ENCODE measurements at regions not wholly inside any gene's neighbourhood (a gene's known extent, or its start where the extent isn't known, plus 50 kb on each side); places are given as distances from the start of the nearest gene placed in this dataset.

DNA sequence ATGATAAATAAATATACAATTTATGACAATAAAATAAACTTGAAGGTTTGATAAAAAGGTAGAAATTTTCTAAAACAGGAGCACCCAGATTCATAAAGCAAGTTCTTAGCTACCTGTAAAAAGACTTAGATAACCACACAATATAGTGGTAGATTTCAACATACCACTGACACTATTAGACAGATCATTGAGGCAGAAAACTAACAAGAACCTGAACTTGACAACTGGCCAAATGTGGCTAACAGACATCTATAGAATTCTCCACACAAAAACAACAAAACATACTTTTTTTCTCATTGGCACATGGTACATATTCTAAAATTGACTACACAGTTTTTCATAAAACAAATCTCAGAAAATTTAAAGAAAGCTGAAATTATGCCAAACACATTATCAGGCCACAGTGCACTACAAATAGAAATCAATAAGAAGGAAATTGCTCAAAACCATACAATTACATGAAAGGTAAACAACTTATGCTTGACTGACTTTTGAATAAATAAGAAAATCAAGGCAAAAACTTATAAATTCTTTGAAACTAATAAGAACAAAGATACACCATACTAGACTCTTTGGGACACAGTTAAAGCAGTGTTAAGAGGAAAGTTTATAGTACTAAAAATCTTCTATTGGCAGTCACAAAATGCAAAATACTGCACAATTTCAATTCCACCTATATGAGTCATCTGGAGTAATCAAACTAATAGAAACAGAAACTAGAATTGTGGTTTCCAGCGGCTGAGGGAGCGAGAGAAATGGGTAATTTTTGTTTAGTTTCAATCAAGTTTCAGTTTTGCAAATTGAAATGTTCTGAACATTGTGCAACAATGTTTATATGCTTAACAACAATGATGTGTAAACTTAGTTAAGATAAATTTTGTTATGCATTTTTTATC lies 925.6 kb downstream of the SH3BGRL start:
- no peak overlapping the region for H3K4me3 ChIP-seq (ENCODE audit: low read length)
- no peaks in the 10 kb centered on the region for H3K27me3 ChIP-seq (ENCODE audit: insufficient read depth, low read length)

DNA sequence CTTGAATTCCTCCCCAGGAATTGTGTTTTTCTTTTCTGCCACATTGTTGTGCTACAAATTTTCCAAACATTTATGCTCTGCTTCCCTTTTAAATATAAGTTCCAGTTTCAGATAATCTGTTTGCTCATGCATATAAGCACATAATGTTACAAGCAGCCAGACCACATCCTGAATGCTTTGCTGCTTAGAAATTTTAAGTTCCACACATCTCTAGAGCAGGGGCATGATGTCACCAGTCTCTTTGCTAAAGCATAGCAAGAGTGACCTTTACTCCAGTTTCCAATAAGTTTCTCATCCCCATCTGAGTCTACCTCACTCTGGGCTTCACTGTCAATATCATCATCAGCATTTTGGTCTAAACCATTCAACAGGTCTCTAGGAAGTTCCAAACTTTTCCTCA lies 932.5 kb downstream of the SH3BGRL start:
- H3K27me3 ChIP-seq (ENCODE audit: insufficient read depth, low read length) = no peaks in the 10 kb centered on the region
- H3K4me1 ChIP-seq (ENCODE audit: insufficient read depth, low read length) = no peaks in the 10 kb centered on the region
- H3K36me3 ChIP-seq (ENCODE audit: insufficient read depth, low read length) = no peaks in the 10 kb centered on the region

More for the DNA sequence above, 925.6 kb downstream of the SH3BGRL start:
- no peaks in the 10 kb centered on the region for H3K4me1 ChIP-seq (ENCODE audit: insufficient read depth, low read length)
- no peak overlapping the region for H2AFZ ChIP-seq (ENCODE audit: low read depth, low read length)
- no peaks in the 10 kb centered on the region for H3K36me3 ChIP-seq (ENCODE audit: insufficient read depth, low read length)
- H3K9me3 ChIP-seq (ENCODE audit: low read length) = no peaks in the 10 kb centered on the region

DNA sequence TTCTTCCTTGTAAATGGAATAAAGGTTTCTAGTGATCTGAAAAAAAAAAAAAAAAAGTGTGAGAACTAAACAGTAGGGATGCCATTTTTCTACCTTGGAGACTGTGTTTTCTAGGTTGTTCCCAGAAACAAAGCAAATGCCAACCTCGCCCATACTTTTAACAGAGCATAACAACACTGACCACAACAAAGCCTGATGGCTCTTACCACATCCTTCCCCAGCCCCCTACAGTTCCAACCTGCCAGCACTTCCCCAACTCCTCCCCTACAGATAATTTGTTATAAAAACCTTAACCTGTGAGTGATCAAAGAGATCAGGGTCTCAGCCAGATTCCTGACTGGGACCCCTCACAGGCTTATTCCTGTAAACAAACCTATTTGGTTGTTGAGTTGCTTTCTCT lies 940.0 kb downstream of the SH3BGRL start:
- Histone ChIP-seq H3K4me3 (ENCODE audit: low read length) (no peak overlapping the region), H2AFZ (ENCODE audit: low read depth, low read length) (no peak overlapping the region), H3K4me1 (ENCODE audit: insufficient read depth, low read length) (no peaks in the 10 kb centered on the region), H3K9me3 (ENCODE audit: low read length) (no peaks in the 10 kb centered on the region), H3K27me3 (ENCODE audit: insufficient read depth, low read length) (no peaks in the 10 kb centered on the region), H3K36me3 (ENCODE audit: insufficient read depth, low read length) (no peaks in the 10 kb centered on the region)

More for the DNA sequence above, 932.5 kb downstream of the SH3BGRL start:
- no peaks in the 10 kb centered on the region for H3K9me3 ChIP-seq (ENCODE audit: low read length)
- H3K4me3 ChIP-seq (ENCODE audit: low read length) = no peak overlapping the region
- no peak overlapping the region for H2AFZ ChIP-seq (ENCODE audit: low read depth, low read length)

DNA sequence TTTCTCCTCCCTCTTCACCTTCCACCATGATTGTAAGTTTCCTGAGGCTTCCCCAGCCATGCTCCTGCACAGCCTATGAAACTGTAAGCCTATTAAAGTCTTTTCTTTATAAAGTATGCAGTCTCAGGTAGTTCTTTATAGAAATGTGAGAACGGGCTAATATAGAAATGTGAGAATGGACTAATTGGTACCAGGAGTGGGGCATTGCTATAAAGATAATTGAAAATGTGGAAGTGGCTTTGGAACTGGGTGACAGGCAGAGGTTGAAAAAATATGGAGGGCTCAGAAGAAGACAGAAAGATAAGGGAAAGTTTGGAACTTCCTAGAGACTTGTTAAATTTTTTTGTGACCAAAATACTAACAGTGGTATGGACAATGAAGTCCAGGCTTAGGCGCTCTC lies 959.3 kb downstream of the SH3BGRL start:
- no peaks in the 10 kb centered on the region for H3K4me1 ChIP-seq (ENCODE audit: insufficient read depth, low read length)
- no peaks in the 10 kb centered on the region for H3K9me3 ChIP-seq (ENCODE audit: low read length)
- H3K4me3 ChIP-seq (ENCODE audit: low read length) = no peak overlapping the region
- no peaks in the 10 kb centered on the region for H3K27me3 ChIP-seq (ENCODE audit: insufficient read depth, low read length)
- no peaks in the 10 kb centered on the region for H3K36me3 ChIP-seq (ENCODE audit: insufficient read depth, low read length)
- no peak overlapping the region for H2AFZ ChIP-seq (ENCODE audit: low read depth, low read length)

DNA sequence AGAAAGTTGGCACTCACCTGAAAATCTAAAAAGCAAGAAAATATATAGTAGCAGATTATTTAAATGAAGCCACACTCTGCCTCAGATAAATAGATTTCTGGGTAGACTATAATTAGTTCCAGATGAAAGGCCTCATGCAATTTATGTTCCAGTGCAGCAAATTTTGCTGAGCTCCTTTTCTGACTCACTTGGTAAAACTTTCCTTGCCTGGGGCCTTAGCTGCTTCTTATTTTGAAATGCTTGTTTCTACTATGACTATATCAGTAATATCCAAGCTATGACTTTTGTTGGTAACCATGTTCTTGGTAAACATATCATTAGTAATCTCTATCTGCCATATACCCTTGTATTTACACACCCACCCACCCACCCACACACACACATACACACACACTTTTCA lies 961.8 kb downstream of the SH3BGRL start:
- H3K4me3 ChIP-seq (ENCODE audit: low read length) = no peak overlapping the region
- H3K4me1 ChIP-seq (ENCODE audit: insufficient read depth, low read length) = no peaks in the 10 kb centered on the region

DNA sequence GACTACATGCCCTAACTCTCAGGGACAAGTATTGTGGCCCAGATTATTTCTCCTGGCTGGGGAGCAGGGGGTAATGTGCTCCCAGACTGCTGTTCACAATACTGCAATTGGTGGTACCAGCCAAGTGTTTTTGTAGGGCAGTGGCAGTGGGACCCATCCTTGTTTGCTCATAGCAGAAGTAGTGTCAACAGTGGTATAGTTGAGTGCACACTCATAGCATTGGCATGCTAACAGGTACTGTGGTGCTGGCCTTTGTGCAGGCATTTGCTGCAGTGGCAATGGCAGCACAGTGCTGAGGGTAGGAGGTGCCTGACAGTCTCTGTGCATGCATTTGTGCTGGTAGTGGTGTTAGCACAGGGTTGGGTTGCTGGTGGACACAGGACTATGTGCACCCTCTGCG lies 995.0 kb downstream of the SH3BGRL start:
- no peak overlapping the region for H2AFZ ChIP-seq (ENCODE audit: low read depth, low read length)
- no peaks in the 10 kb centered on the region for H3K36me3 ChIP-seq (ENCODE audit: insufficient read depth, low read length)
- no peaks in the 10 kb centered on the region for H3K27me3 ChIP-seq (ENCODE audit: insufficient read depth, low read length)
- H3K4me1 ChIP-seq (ENCODE audit: insufficient read depth, low read length) = no peaks in the 10 kb centered on the region
- H3K4me3 ChIP-seq (ENCODE audit: low read length) = no peak overlapping the region
- no peaks in the 10 kb centered on the region for H3K9me3 ChIP-seq (ENCODE audit: low read length)

More for the DNA sequence above, 961.8 kb downstream of the SH3BGRL start:
- no peak overlapping the region for H2AFZ ChIP-seq (ENCODE audit: low read depth, low read length)
- H3K27me3 ChIP-seq (ENCODE audit: insufficient read depth, low read length) = no peaks in the 10 kb centered on the region
- H3K36me3 ChIP-seq (ENCODE audit: insufficient read depth, low read length) = no peaks in the 10 kb centered on the region
- H3K9me3 ChIP-seq (ENCODE audit: low read length) = no peaks in the 10 kb centered on the region

DNA sequence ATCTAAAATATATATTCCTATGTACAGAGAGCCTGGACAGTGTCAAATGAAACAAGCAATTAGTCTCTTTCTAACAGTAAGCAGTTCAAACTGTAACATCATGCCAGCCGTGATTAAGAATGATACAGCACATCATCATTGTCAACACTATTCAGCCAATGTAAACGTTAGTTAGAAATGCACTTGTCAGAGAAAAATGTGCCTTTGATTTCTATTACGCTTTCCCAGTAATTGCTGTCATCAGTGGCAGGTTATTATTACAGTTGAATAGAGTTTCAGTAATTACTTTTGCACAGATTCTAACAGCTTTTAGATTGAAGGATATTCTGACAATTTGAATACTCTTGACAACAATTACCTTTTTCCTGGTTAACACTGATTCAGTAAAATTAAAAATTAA lies 1007.1 kb downstream of the SH3BGRL start:
- Histone ChIP-seq H2AFZ (ENCODE audit: low read depth, low read length) (no peak overlapping the region), H3K4me3 (ENCODE audit: low read length) (no peak overlapping the region), H3K4me1 (ENCODE audit: insufficient read depth, low read length) (no peaks in the 10 kb centered on the region), H3K27me3 (ENCODE audit: insufficient read depth, low read length) (no peaks in the 10 kb centered on the region), H3K9me3 (ENCODE audit: low read length) (no peaks in the 10 kb centered on the region), H3K36me3 (ENCODE audit: insufficient read depth, low read length) (no peaks in the 10 kb centered on the region)

DNA sequence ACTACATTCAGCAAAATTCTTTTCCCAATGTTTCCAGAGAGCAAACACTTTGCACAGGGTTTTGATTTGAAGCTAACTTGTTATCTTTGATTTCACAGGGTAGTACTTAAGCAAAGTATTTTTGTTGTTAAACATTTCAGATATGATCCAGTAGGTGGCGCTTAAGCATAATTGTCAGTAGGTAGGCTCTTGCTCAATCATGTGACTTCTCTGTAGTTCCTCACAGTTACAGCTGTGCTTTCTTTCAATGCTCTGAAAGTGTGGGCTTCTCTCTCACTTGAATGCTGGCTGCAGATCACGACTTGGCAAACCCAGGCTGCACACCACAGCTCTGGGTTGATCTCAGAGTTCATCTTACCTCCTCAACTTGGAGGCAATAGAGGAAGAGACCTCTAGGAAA lies 1016.5 kb downstream of the SH3BGRL start:
- peak overlapping the region; percentile 66 for H2AFZ ChIP-seq (ENCODE audit: low read depth, low read length)
- no peaks in the 10 kb centered on the region for H3K27me3 ChIP-seq (ENCODE audit: insufficient read depth, low read length)
- no peaks in the 10 kb centered on the region for H3K9me3 ChIP-seq (ENCODE audit: low read length)
- H3K4me3 ChIP-seq (ENCODE audit: low read length) = no peak overlapping the region
- no peaks in the 10 kb centered on the region for H3K36me3 ChIP-seq (ENCODE audit: insufficient read depth, low read length)
- H3K4me1 ChIP-seq (ENCODE audit: insufficient read depth, low read length) = no peaks in the 10 kb centered on the region

DNA sequence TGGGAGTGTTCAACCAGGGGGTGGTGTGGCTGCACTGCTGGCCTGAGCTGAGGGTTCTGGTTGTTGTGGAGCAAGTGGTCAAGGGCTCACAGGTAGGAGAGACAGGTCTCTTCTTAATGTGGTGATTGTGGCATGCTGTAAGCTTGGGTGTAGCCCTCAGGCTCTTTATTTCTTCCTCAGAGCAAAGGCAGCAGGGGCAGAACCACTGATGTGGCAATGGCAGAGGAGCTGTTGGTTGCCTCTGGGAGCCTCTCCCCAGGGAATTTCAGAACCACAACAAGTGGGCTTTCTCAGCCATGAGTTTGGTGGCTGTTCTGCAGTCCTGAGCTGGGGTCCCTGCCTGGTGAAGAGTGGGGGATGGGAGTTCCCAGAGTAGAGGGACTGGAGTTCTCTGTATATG lies 1017.2 kb downstream of the SH3BGRL start:
- Histone ChIP-seq H2AFZ (ENCODE audit: low read depth, low read length) (no peak overlapping the region), H3K4me1 (ENCODE audit: insufficient read depth, low read length) (no peaks in the 10 kb centered on the region), H3K9me3 (ENCODE audit: low read length) (no peaks in the 10 kb centered on the region), H3K4me3 (ENCODE audit: low read length) (no peak overlapping the region), H3K36me3 (ENCODE audit: insufficient read depth, low read length) (no peaks in the 10 kb centered on the region), H3K27me3 (ENCODE audit: insufficient read depth, low read length) (no peaks in the 10 kb centered on the region)

DNA sequence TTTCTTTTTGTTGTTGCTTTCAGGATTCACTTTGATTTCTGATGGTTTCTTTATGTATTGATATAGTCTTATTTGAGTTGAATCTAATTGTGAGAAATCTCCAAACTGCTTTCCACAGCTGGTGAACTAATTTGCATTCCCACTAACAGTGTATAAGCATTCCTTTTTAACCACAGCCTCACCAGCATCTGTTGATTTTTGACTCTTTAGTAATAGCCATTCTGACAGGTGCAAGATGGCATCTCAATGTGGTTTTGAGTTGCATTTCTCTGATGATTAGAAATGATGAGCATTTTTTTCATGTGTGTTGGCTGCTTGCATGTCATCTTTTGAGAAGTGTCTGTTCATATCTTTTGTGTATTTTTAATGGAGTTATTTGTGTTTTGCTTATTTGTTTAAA lies 1023.1 kb downstream of the SH3BGRL start:
- no peaks in the 10 kb centered on the region for H3K9me3 ChIP-seq (ENCODE audit: low read length)
- no peaks in the 10 kb centered on the region for H3K27me3 ChIP-seq (ENCODE audit: insufficient read depth, low read length)

DNA sequence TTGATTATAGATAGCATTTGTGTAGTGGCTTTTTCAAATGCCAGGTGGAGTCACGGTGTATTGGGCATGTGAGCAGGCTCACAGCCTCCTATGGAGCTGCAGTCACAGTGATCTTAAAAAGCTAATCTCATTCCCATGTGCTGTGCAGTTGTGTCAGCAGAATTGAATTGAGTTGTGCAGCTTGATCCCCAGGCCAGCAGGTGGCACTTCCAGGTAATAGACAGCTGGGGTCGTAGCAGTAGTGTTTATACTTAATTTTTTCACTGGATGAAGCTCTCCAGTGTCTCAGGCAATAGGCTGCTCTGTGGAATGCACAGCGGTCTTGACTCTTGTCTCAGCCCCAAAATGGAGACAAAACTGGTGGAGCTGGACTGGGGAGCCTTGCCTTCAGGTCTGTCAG lies 1028.1 kb downstream of the SH3BGRL start:
- no peaks in the 10 kb centered on the region for H3K9me3 ChIP-seq (ENCODE audit: low read length)
- no peak overlapping the region for H3K4me3 ChIP-seq (ENCODE audit: low read length)
- no peaks in the 10 kb centered on the region for H3K27me3 ChIP-seq (ENCODE audit: insufficient read depth, low read length)
- H3K4me1 ChIP-seq (ENCODE audit: insufficient read depth, low read length) = no peaks in the 10 kb centered on the region
- no peaks in the 10 kb centered on the region for H3K36me3 ChIP-seq (ENCODE audit: insufficient read depth, low read length)
- no peak overlapping the region for H2AFZ ChIP-seq (ENCODE audit: low read depth, low read length)

More for the DNA sequence above, 1023.1 kb downstream of the SH3BGRL start:
- Histone ChIP-seq H3K36me3 (ENCODE audit: insufficient read depth, low read length) (no peaks in the 10 kb centered on the region), H3K4me3 (ENCODE audit: low read length) (no peak overlapping the region), H3K4me1 (ENCODE audit: insufficient read depth, low read length) (no peaks in the 10 kb centered on the region), H2AFZ (ENCODE audit: low read depth, low read length) (no peak overlapping the region)

DNA sequence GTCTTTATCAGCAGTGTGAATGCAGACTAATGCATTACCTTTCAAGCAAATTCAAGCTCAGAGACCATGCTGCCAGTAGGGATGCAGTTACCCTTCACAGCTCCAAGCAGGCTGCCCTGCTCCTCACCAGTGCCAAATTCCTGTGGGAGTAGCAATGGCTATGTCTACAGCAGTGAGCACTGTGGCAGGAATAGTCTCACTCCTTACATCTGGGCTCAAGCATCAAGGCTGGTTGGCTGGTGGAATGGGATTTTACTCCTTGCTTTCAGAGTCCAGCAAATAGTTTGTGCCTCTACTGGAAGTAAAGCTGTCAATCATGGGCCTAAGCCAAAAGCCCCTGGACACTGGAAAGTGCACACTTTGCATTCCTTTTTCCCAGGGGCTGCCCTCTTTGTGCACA lies 1030.8 kb downstream of the SH3BGRL start:
- Histone ChIP-seq H3K27me3 (ENCODE audit: insufficient read depth, low read length) (no peaks in the 10 kb centered on the region), H3K36me3 (ENCODE audit: insufficient read depth, low read length) (no peaks in the 10 kb centered on the region), H3K9me3 (ENCODE audit: low read length) (no peaks in the 10 kb centered on the region), H2AFZ (ENCODE audit: low read depth, low read length) (no peak overlapping the region), H3K4me3 (ENCODE audit: low read length) (no peak overlapping the region), H3K4me1 (ENCODE audit: insufficient read depth, low read length) (no peaks in the 10 kb centered on the region)

DNA sequence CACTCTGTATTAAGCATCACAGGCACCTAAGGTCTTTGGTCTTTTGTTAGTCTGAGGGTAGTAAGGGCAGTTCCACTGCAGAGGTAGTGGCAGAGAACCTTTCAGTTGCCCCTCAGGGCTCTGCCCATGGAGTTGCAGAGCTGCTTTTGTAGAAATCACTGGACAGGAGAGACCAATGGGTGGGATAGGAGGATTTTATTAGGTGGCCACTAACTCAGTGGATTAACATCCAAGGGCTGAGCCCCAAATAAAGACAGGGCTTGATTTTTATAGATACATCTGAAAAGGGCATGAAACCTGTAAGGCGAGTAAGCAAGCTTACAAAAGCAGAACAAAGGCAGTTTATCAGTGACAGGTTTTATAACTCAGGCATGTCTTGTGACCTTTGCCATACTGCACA lies 1035.4 kb downstream of the SH3BGRL start:
- no peaks in the 10 kb centered on the region for H3K4me1 ChIP-seq (ENCODE audit: insufficient read depth, low read length)
- H3K36me3 ChIP-seq (ENCODE audit: insufficient read depth, low read length) = no peaks in the 10 kb centered on the region
- H3K9me3 ChIP-seq (ENCODE audit: low read length) = no peaks in the 10 kb centered on the region
- H3K4me3 ChIP-seq (ENCODE audit: low read length) = no peak overlapping the region
- no peak overlapping the region for H2AFZ ChIP-seq (ENCODE audit: low read depth, low read length)
- no peaks in the 10 kb centered on the region for H3K27me3 ChIP-seq (ENCODE audit: insufficient read depth, low read length)
